HL-60/S4 (cell line): ENCODE measurements at regions not wholly inside any gene's neighbourhood (a gene's known extent, or its start where the extent isn't known, plus 50 kb on each side); places are given as distances from the start of the nearest gene placed in this dataset.
"Not testable (repeated sequence)": the region's sequence is repeated elsewhere in the genome, so short reads cannot be mapped to it uniquely, and the experiment has no call there.

ENCODE experiments used
- in situ Hi-C: fragments of 300-500 bp; cut with MboI; formaldehyde crosslinking; loops from 2 replicates; pipeline ENCODE4 v1.14.3; 2022; ENCODE audit warnings: low sequenced_read_pairs

DNA sequence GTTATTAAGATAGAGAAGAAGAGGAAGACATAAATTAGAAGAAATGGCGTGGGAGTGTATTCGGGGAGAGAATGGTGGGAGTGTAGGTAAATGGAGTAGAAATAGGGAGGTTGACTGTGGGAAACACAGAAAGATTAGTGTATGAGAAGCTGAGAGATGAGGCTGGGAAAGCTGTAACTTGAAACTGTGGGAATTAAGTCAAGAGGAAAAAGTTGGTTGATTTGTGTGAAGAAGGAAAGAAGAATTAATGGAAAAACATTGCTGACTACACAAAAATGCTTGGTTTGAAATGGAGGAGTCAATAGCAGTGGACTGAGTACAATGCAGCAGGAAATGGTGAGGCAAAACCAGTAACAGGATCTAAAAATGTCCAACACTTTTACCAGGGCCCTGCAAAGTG is 448.3 kb downstream of the PTPRC start:
- in situ Hi-C loops: no loop called here

- in situ Hi-C loops: no loop called here
Observed at GRCh38 chr1:199089393-199090122, 450.7 kb downstream of the PTPRC start.

- in situ Hi-C loops: not testable (repeated sequence)
Observed at GRCh38 chr1:199095628-199096027, 456.8 kb downstream of the PTPRC start.

GRCh38 chr1:199096591-199096990 is 457.8 kb downstream of the PTPRC start:
- in situ Hi-C loops: no loop called here

GRCh38 chr1:199098468-199098867 is 459.6 kb downstream of the PTPRC start:
- in situ Hi-C loops: no loop called here

DNA sequence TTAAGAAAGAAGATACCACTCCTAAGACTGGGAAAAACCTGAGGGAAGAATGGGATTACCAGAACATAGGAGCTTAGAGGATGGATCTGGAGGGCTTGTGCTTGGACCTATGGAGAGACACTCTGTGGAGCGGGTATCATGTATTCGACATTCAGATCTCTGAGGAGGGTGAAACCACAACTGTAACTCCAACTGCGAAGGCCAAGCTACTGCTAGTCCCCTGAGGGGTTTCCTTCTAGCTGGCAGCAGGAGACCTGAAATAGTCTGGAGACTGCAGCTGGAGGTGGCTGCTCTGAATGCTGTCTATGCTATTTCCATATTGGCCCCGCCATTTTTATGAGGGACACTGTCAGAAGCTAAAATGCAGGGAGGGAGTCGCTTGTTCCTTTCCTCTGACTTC is 462.3 kb downstream of the PTPRC start:
- in situ Hi-C loops: no loop called here

- in situ Hi-C loops: no loop called here
Observed at GRCh38 chr1:199101635-199102034, 462.8 kb downstream of the PTPRC start.

- in situ Hi-C loops: no loop called here
Observed at GRCh38 chr1:199102239-199102638, 463.4 kb downstream of the PTPRC start.

DNA sequence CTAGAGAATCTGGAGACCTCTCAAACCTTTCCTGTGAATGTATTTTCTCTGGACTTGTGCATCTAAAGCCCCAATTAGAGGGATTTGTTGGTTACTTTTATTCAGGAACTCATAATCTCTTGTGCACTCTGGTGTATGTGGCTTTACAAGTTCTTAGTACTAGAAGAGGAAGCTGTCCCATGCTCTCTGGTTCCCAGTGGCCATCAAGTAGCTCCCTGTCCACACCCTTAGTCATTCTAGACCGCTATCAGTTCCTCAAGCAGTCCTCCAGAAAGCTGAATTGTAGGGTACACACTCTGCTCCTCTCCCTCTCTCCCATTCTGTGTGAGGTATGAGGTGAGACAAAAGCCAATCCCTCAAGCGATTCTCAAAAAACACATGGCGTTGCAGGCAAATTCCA is 470.3 kb downstream of the PTPRC start:
- in situ Hi-C loops: no loop called here

DNA sequence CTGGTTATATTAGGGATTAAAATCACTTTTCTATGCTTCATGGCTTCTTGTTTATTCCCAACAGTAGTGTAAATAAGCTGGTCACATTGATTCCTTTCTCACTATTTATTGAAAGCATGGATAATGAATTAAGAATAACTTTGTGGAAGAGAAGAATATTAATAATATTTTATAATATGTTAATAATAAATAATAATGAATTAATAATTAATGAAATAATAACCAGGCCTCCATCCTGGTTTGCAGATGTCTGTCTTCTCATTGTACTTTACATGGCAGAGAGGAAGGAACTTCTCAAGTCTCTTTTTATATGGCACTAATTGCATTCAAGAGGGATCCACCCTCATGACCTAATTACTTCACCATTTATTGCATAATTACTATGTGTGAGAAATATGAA is 473.5 kb downstream of the PTPRC start:
- in situ Hi-C loops: no loop called here

- in situ Hi-C loops: no loop called here
Observed at GRCh38 chr1:199113265-199113869, 474.5 kb downstream of the PTPRC start.

DNA sequence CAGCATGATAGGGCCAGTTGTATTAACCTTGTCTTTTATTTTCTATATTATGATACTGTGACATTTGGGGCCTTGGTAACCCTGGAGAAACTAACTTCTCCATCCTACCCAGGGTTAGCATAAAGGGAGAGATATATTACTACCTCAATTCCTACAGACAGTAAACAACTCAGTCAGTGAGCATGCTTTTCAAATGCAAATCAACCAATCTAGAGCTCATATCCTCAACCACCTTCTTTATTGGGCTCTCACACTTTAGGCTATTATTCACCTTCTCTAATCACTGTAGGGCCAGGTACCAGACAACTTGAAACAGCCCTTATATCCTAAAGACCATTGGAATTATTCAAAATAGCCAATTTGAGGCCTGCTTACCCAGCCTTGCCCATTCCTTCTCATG is 477.6 kb downstream of the PTPRC start:
- in situ Hi-C loops: no loop called here

- in situ Hi-C loops: no loop called here
Observed at GRCh38 chr1:199121047-199121446, 482.2 kb downstream of the PTPRC start.

GRCh38 chr1:199122085-199122484 is 483.2 kb downstream of the PTPRC start:
- in situ Hi-C loops: no loop called here

GRCh38 chr1:199122532-199123311 is 483.9 kb downstream of the PTPRC start:
- in situ Hi-C loops: no loop called here

- in situ Hi-C loops: no loop called here
Observed at GRCh38 chr1:199123615-199124014, 484.8 kb downstream of the PTPRC start.

DNA sequence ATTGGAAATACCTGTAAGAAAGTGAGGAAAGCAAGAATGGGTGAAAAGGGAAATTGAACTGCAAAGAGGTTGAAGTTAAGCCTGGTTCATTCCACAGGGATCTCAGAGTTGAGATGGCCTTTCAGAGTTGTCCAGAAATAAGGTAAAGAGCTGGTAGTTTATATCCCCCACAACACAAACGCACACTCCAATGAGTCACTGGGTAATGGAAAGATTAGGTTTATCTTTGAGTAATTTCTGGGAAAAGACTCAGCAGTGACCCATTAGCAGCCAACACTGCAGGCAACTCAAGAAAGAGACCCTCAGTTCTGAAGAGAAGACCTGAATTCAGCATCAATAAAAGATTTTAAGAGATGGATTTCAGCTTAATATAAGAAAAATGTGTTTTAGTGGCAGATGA is 485.5 kb downstream of the PTPRC start:
- in situ Hi-C loops: no loop called here

- in situ Hi-C loops: no loop called here
Observed at GRCh38 chr1:199129247-199129646, 490.4 kb downstream of the PTPRC start.

DNA sequence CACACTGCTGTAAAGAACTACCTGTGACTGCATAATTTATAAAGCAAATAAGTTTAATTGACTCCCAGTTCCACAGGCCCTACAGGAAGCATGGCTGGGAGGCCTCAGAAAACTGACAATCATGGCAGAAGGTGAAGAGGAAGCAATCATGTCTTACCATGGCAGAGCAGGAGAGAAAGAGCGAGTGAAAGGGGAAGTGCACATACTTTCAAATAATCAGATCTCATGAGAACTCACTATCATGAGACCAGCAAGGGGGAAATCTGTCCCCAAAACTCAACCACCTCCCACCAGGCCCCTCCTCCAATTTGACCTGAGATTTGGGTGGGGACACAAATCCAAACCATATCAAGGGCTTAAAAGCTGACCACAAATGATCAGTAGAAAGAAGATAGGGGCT is 493.2 kb downstream of the PTPRC start:
- in situ Hi-C loops: no loop called here

DNA sequence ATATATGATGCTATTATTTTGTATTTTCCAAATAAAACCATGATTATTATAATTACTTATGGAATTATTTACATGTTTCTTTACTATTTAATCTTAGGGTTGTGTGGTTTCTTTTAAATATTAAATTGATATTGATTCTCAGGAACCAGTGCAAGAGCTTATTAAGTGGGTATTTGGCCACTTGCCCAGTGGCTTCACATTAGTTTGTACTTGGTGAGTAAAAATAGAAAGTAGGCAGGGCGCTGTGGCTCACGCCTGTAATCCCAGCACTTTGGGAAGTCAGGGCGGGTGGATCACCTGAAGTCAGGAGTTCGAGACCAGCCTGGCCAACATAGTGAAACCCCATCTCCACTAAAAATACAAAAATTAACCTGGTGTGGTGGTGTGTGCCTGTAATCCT is 497.1 kb downstream of the PTPRC start:
- in situ Hi-C loops: no loop called here

- in situ Hi-C loops: no loop called here
Observed at GRCh38 chr1:199138061-199138460, 499.2 kb downstream of the PTPRC start.

GRCh38 chr1:199149591-199149990 is 510.8 kb downstream of the PTPRC start:
- in situ Hi-C loops: no loop called here
